Type B pancreatic cell (in vitro differentiated cells): ENCODE measurements at regions not wholly inside any gene's neighbourhood (a gene's known extent, or its start where the extent isn't known, plus 50 kb on each side); places are given as distances from the start of the nearest gene placed in this dataset.

Experiments
- DNase-seq: peaks from one replicate; pipeline ENCODE4 v3.0.0; 2021; ENCODE audit warnings: mixed read lengths; ENCODE audit not compliant: unreplicated experiment; ENCODE audit errors: extremely low spot score
- H3K27ac Mint-ChIP-seq: 2 replicates; pipeline ENCODE4 v1.8.0; 2021; ENCODE audit warnings: mild to moderate bottlenecking, mixed read lengths
- H3K27me3 Mint-ChIP-seq: 2 replicates; pipeline ENCODE4 v1.8.0; 2021; ENCODE audit warnings: mixed read lengths
- H3K36me3 Mint-ChIP-seq: 2 replicates; pipeline ENCODE4 v1.8.0; 2021; ENCODE audit warnings: mixed read lengths
- H3K4me1 Mint-ChIP-seq: one replicate; pipeline ENCODE4 v1.8.0; 2021; ENCODE audit warnings: mixed read lengths; ENCODE audit not compliant: unreplicated experiment
- H3K4me3 Mint-ChIP-seq: 2 replicates; pipeline ENCODE4 v1.8.0; 2021; ENCODE audit warnings: mild to moderate bottlenecking, mixed read lengths
- H3K9me3 Mint-ChIP-seq: 2 replicates; pipeline ENCODE4 v1.8.0; 2021; ENCODE audit warnings: mixed read lengths
- CTCF ChIP-seq: fragments of 200-600 bp; sonication (generic); conservative IDR thresholded peaks from 2 replicates; pipeline ENCODE4 v1.5.0; 2021; ENCODE audit warnings: antibody characterized with exemption, mild to moderate bottlenecking

- Mint-ChIP-seq H3K36me3 (no peaks in the 10 kb centered on the region), H3K27ac (no peak overlapping the region), H3K27me3 (peaks cover 24% of the 10 kb centered on the region), H3K4me1 (peaks cover 29% of the 10 kb centered on the region), H3K9me3 (no peaks in the 10 kb centered on the region), H3K4me3 (peak overlapping the region; percentile 21)
- DNase-seq, result no peak
- TF ChIP-seq CTCF, result no peak
These were observed 120.7 kb upstream of the ERCC6L2 start for GRCh38 chr9:95754533-95755420.

GRCh38 chr9:95753762-95754465 lies 121.6 kb upstream of the ERCC6L2 start:
- Mint-ChIP-seq H3K27me3 (peaks cover 27% of the 10 kb centered on the region), H3K36me3 (no peaks in the 10 kb centered on the region), H3K4me3 (no peak overlapping the region), H3K4me1 (peaks cover 29% of the 10 kb centered on the region), H3K9me3 (no peaks in the 10 kb centered on the region), H3K27ac (no peak overlapping the region)
- DNase-seq, result no peak
- TF ChIP-seq CTCF, result no peak

- peaks cover 26% of the 10 kb centered on the region for H3K27me3 Mint-ChIP-seq
- TF ChIP-seq CTCF, result no peak
- H3K4me3 Mint-ChIP-seq, result no peak overlapping the region
- no peak for DNase-seq
- H3K4me1 Mint-ChIP-seq, result peaks cover 25% of the 10 kb centered on the region
- H3K9me3 Mint-ChIP-seq, result no peaks in the 10 kb centered on the region
- no peak overlapping the region for H3K27ac Mint-ChIP-seq
- H3K36me3 Mint-ChIP-seq, result no peaks in the 10 kb centered on the region
These were observed 123.3 kb upstream of the ERCC6L2 start for GRCh38 chr9:95752129-95752731.

- no peaks in the 10 kb centered on the region for H3K9me3 Mint-ChIP-seq
- peaks cover 24% of the 10 kb centered on the region for H3K27me3 Mint-ChIP-seq
- no peaks in the 10 kb centered on the region for H3K36me3 Mint-ChIP-seq
- H3K4me1 Mint-ChIP-seq, result peaks cover 18% of the 10 kb centered on the region
- H3K4me3 Mint-ChIP-seq, result no peak overlapping the region
- H3K27ac Mint-ChIP-seq, result no peak overlapping the region
- no peak for TF ChIP-seq CTCF
- no peak for DNase-seq
These were observed 124.0 kb upstream of the ERCC6L2 start for GRCh38 chr9:95751520-95751790.

- no peak overlapping the region for H3K27ac Mint-ChIP-seq
- TF ChIP-seq CTCF, result no peak
- H3K27me3 Mint-ChIP-seq, result peaks cover 24% of the 10 kb centered on the region
- H3K36me3 Mint-ChIP-seq, result no peaks in the 10 kb centered on the region
- no peak for DNase-seq
- H3K4me1 Mint-ChIP-seq, result peaks cover 18% of the 10 kb centered on the region
- H3K4me3 Mint-ChIP-seq, result no peak overlapping the region
- no peaks in the 10 kb centered on the region for H3K9me3 Mint-ChIP-seq
These were observed 124.6 kb upstream of the ERCC6L2 start for GRCh38 chr9:95750725-95751519.
